ENCODE measurements at regions not wholly inside any gene's neighbourhood (a gene's known extent, or its start where the extent isn't known, plus 50 kb on each side); places are given as distances from the start of the nearest gene placed in this dataset.

GRCh38 chr5:148708854-148709253 is 54.5 kb upstream of the HTR4 start:
- Histone ChIP-seq H3K27ac (no peak overlapping the region), H3K9me3 (no peaks in the 10 kb centered on the region), H3K4me1 (no peaks in the 10 kb centered on the region), H3K4me3 (no peak overlapping the region), H3K27me3 (no peaks in the 10 kb centered on the region), H3K36me3 (no peaks in the 10 kb centered on the region)
- no peak for DNase-seq
- intact Hi-C loops (cut with DNase I; ENCODE audit: low total_unique reads), result no loop called here
- TF ChIP-seq POLR2A (IDR thresholded peaks at IDR 0.05) (no peak), CTCF (IDR thresholded peaks at IDR 0.05) (no peak)

GRCh38 chr5:148711961-148712360 is 57.6 kb upstream of the HTR4 start:
- DNase-seq, result no peak
- TF ChIP-seq CTCF (IDR thresholded peaks at IDR 0.05) (no peak), POLR2A (IDR thresholded peaks at IDR 0.05) (no peak)
- Histone ChIP-seq H3K4me1 (no peaks in the 10 kb centered on the region), H3K27me3 (no peaks in the 10 kb centered on the region), H3K4me3 (no peak overlapping the region), H3K36me3 (no peaks in the 10 kb centered on the region), H3K27ac (no peak overlapping the region), H3K9me3 (no peaks in the 10 kb centered on the region)
- intact Hi-C loops (cut with DNase I; ENCODE audit: low total_unique reads), result no loop called here

GRCh38 chr5:148713735-148714508 is 59.6 kb upstream of the HTR4 start:
- TF ChIP-seq POLR2A (IDR thresholded peaks at IDR 0.05) (no peak), CTCF (IDR thresholded peaks at IDR 0.05) (no peak)
- DNase-seq, result no peak
- no peaks in the 10 kb centered on the region for H3K9me3 ChIP-seq
- H3K36me3 ChIP-seq, result no peaks in the 10 kb centered on the region
- H3K4me3 ChIP-seq, result no peak overlapping the region
- intact Hi-C loops (cut with DNase I; ENCODE audit: low total_unique reads), result no loop called here
- H3K27me3 ChIP-seq, result no peaks in the 10 kb centered on the region
- H3K4me1 ChIP-seq, result no peaks in the 10 kb centered on the region
- H3K27ac ChIP-seq, result no peak overlapping the region

GRCh38 chr5:148716716-148717115 is 62.4 kb upstream of the HTR4 start:
- intact Hi-C loops (cut with DNase I; ENCODE audit: low total_unique reads), result no loop called here
- Histone ChIP-seq H3K9me3 (no peaks in the 10 kb centered on the region), H3K27ac (no peak overlapping the region), H3K36me3 (no peaks in the 10 kb centered on the region), H3K4me1 (no peaks in the 10 kb centered on the region), H3K27me3 (no peaks in the 10 kb centered on the region), H3K4me3 (no peak overlapping the region)
- DNase-seq, result no peak
- no peak for TF ChIP-seq POLR2A (IDR thresholded peaks at IDR 0.05)
- no peak for TF ChIP-seq CTCF (IDR thresholded peaks at IDR 0.05)

- H3K4me1 ChIP-seq, result no peaks in the 10 kb centered on the region
- no peak overlapping the region for H3K27ac ChIP-seq
- intact Hi-C loops (cut with DNase I; ENCODE audit: low total_unique reads), result no loop called here
- DNase-seq, result no peak
- TF ChIP-seq POLR2A (IDR thresholded peaks at IDR 0.05) (no peak), CTCF (IDR thresholded peaks at IDR 0.05) (no peak)
- H3K9me3 ChIP-seq, result no peaks in the 10 kb centered on the region
- H3K4me3 ChIP-seq, result no peak overlapping the region
- no peaks in the 10 kb centered on the region for H3K36me3 ChIP-seq
- no peaks in the 10 kb centered on the region for H3K27me3 ChIP-seq
These were observed 63.3 kb upstream of the HTR4 start for GRCh38 chr5:148717668-148718067.
